ENCODE measurements at regions not wholly inside any gene's neighbourhood (a gene's known extent, or its start where the extent isn't known, plus 50 kb on each side); places are given as distances from the start of the nearest gene placed in this dataset.

- no peaks in the 10 kb centered on the region for H3K27me3 ChIP-seq
- H3K4me3 ChIP-seq (ENCODE audit: low read depth, low read length) = no peak overlapping the region
- H3K9me3 ChIP-seq = no peaks in the 10 kb centered on the region
- 0 out of 2 replicates have a peak, but pooled peaks have one; percentile 8 for TF ChIP-seq CTCF (IDR thresholded peaks at IDR 0.05; ENCODE audit: low read depth, low read length)
- H3K4me1 ChIP-seq = no peaks in the 10 kb centered on the region
- no peaks in the 10 kb centered on the region for H3K36me3 ChIP-seq
- no peak for DNase-seq
Observed at GRCh38 chr2:106638043-106638442, 150.9 kb downstream of the CD8B2 start.

GRCh38 chr2:106638580-106638979 is 151.4 kb downstream of the CD8B2 start:
- H3K9me3 ChIP-seq = no peaks in the 10 kb centered on the region
- TF ChIP-seq CTCF (IDR thresholded peaks at IDR 0.05; ENCODE audit: low read depth, low read length) = no peak
- H3K4me1 ChIP-seq = no peaks in the 10 kb centered on the region
- no peak for DNase-seq
- no peaks in the 10 kb centered on the region for H3K36me3 ChIP-seq
- no peak overlapping the region for H3K4me3 ChIP-seq (ENCODE audit: low read depth, low read length)
- no peaks in the 10 kb centered on the region for H3K27me3 ChIP-seq

- Histone ChIP-seq H3K9me3 (no peaks in the 10 kb centered on the region), H3K4me3 (ENCODE audit: low read depth, low read length) (no peak overlapping the region), H3K4me1 (no peaks in the 10 kb centered on the region), H3K27me3 (no peaks in the 10 kb centered on the region), H3K36me3 (no peaks in the 10 kb centered on the region)
- DNase-seq = no peak
- TF ChIP-seq CTCF (IDR thresholded peaks at IDR 0.05; ENCODE audit: low read depth, low read length) = no peak
Observed at GRCh38 chr2:106642679-106643078, 155.5 kb downstream of the CD8B2 start.

GRCh38 chr2:106644623-106645022 is 157.5 kb downstream of the CD8B2 start:
- Histone ChIP-seq H3K9me3 (no peaks in the 10 kb centered on the region), H3K4me3 (ENCODE audit: low read depth, low read length) (no peak overlapping the region), H3K4me1 (no peaks in the 10 kb centered on the region), H3K27me3 (no peaks in the 10 kb centered on the region), H3K36me3 (no peaks in the 10 kb centered on the region)
- no peak for DNase-seq
- TF ChIP-seq CTCF (IDR thresholded peaks at IDR 0.05; ENCODE audit: low read depth, low read length) = no peak

GRCh38 chr2:106646605-106647004 is 159.4 kb downstream of the CD8B2 start:
- no peak for DNase-seq
- H3K27me3 ChIP-seq = no peaks in the 10 kb centered on the region
- no peak overlapping the region for H3K4me3 ChIP-seq (ENCODE audit: low read depth, low read length)
- H3K9me3 ChIP-seq = no peaks in the 10 kb centered on the region
- no peaks in the 10 kb centered on the region for H3K4me1 ChIP-seq
- TF ChIP-seq CTCF (IDR thresholded peaks at IDR 0.05; ENCODE audit: low read depth, low read length) = no peak
- H3K36me3 ChIP-seq = no peaks in the 10 kb centered on the region

- H3K4me3 ChIP-seq (ENCODE audit: low read depth, low read length) = no peak overlapping the region
- TF ChIP-seq CTCF (IDR thresholded peaks at IDR 0.05; ENCODE audit: low read depth, low read length) = no peak
- no peaks in the 10 kb centered on the region for H3K4me1 ChIP-seq
- no peaks in the 10 kb centered on the region for H3K36me3 ChIP-seq
- no peak for DNase-seq
- H3K9me3 ChIP-seq = no peaks in the 10 kb centered on the region
- no peaks in the 10 kb centered on the region for H3K27me3 ChIP-seq
Observed at GRCh38 chr2:106649306-106649705, 162.1 kb downstream of the CD8B2 start.

Data from BE2C (cell line).